ENCODE measurements at regions not wholly inside any gene's neighbourhood (a gene's known extent, or its start where the extent isn't known, plus 50 kb on each side); places are given as distances from the start of the nearest gene placed in this dataset.

DNA sequence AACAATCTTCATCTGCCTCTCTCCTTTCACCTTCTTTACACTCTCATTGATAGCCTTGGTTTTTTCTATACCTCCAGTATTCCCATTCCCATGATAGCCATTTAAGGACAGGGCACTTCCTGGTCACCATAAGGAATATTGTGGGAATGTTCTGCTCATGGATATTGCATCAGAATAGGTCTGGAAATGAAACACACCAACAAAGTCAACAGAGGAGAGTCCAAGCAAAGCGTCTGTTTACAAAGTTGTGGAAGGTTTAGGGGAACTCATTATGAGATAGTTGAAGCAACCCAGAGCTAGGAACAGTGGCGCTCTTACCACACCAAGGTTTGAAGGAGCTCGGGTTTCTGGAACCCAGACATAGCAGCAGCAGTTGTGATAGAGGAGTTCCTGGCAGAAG is 150.3 kb upstream of the TNP1 start:
- CTCF ChIA-PET: interaction anchor here (0.5 kb wide), 1 partner anchor 331 kb away, joined by 3 read pairs; no protein-coding TSS in a partner anchor
- DNase-seq (ENCODE audit: extremely low spot score): no peak
- POLR2A ChIA-PET: no interaction called here
- TF ChIP-seq NFRKB (IDR thresholded peaks at IDR 0.05): no peak
- TF ChIP-seq FOXA1 (IDR thresholded peaks at IDR 0.05): no peak
- TF ChIP-seq ARNT (IDR thresholded peaks at IDR 0.05): no peak
- no peak for TF ChIP-seq FOXK2 (IDR thresholded peaks at IDR 0.05)

- ChIA-PET POLR2A (no interaction called here), CTCF (no interaction called here)
- no peak for DNase-seq (ENCODE audit: extremely low spot score)
- TF ChIP-seq TARDBP (IDR thresholded peaks at IDR 0.05) (no peak), PKNOX1 (IDR thresholded peaks at IDR 0.05) (no peak), ZNF384 (IDR thresholded peaks at IDR 0.05) (no peak), SP1 (IDR thresholded peaks at IDR 0.05) (no peak)
These were observed 148.9 kb upstream of the TNP1 start for GRCh38 chr2:217008794-217009193.

DNA sequence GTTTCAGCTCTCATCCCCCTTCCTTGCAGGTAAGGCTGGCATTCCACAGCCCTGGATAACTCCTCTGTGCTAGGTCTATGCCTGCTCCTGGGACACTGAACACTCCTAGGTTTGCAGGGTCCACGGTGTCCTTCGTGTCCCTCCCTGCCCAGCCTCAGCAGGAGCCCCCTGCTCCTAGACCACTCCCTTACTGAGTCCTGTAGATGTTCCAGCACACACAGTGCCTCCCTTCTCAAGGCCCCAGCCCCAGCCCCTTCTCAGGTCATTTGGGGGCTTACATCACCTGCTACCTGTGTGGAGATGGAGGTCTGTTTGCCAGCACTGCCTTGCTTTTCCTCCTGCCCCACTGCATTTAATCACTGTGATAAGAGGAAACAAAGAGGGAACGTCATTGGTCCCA is 146.4 kb upstream of the TNP1 start:
- TF ChIP-seq PKNOX1 (IDR thresholded peaks at IDR 0.05) (no peak), CTBP1 (IDR thresholded peaks at IDR 0.05; ENCODE audit: borderline replicate concordance) (no peak), NFRKB (IDR thresholded peaks at IDR 0.05) (no peak), BHLHE40 (IDR thresholded peaks at IDR 0.05; ENCODE audit: borderline replicate concordance) (no peak), HDGF (IDR thresholded peaks at IDR 0.05; ENCODE audit: borderline replicate concordance) (no peak), ELF4 (IDR thresholded peaks at IDR 0.05) (no peak), TARDBP (IDR thresholded peaks at IDR 0.05) (no peak), FOXK2 (IDR thresholded peaks at IDR 0.05) (no peak), LEF1 (IDR thresholded peaks at IDR 0.05; ENCODE audit: borderline replicate concordance) (no peak), FOXA1 (IDR thresholded peaks at IDR 0.05) (no peak), SP1 (IDR thresholded peaks at IDR 0.05) (no peak), ZNF384 (IDR thresholded peaks at IDR 0.05) (no peak), FOXM1 (IDR thresholded peaks at IDR 0.05; ENCODE audit: borderline replicate concordance) (no peak), ARNT (IDR thresholded peaks at IDR 0.05) (no peak), L3MBTL2 (conservative IDR thresholded peaks at IDR 0.05) (no peak), SUZ12 (IDR thresholded peaks at IDR 0.05) (no peak)
- POLR2A ChIA-PET: no interaction called here
- no peak for DNase-seq (ENCODE audit: extremely low spot score)
- CTCF ChIA-PET: no interaction called here

DNA sequence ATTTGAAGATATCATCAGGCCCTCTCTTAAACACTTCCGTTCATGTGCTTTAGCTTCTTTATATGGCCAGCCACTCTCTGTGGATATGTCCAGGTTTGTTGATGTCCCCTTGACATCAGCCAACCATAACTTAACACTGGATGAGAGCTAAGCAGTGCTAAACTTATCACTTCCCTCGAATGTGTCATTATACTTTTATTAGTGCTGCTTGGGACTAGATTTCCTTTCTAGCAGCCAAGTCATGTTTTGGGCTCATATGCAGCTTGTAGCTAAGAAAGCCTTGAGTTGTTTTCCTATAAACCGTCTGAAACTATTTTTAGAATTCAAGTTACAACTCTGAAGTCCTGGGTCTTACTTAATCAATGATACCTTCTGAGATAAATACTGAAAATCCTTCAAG is 144.8 kb upstream of the TNP1 start:
- CTCF ChIA-PET: no interaction called here
- no peak for DNase-seq (ENCODE audit: extremely low spot score)
- POLR2A ChIA-PET: no interaction called here
- TF ChIP-seq NFRKB (IDR thresholded peaks at IDR 0.05) (no peak), SP1 (IDR thresholded peaks at IDR 0.05) (no peak), CTBP1 (IDR thresholded peaks at IDR 0.05; ENCODE audit: borderline replicate concordance) (no peak)

DNA sequence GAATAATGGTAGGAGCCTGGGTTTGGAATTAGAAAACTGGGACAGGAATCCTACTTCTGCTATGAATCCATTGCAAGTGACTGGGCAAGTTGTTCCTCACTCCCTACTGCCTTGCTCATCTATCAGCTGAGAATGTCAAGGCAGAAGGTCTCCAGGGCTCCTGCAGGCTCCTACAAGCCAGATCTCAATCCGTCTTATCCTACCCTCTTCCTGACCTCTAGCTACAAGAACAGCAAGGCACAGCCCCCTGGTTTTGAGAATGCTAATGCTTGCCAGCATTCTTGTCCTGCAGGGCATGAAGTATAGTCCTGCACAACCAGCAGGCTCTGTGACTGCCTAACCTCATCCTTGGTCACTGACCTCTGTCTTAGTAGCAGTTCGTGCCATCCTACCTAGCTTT is 141.9 kb upstream of the TNP1 start:
- DNase-seq (ENCODE audit: extremely low spot score): no peak
- POLR2A ChIA-PET: no interaction called here
- TF ChIP-seq ARNT (IDR thresholded peaks at IDR 0.05) (no peak), ZNF384 (IDR thresholded peaks at IDR 0.05) (no peak), L3MBTL2 (conservative IDR thresholded peaks at IDR 0.05) (no peak), HDGF (IDR thresholded peaks at IDR 0.05; ENCODE audit: borderline replicate concordance) (no peak), PKNOX1 (IDR thresholded peaks at IDR 0.05) (no peak), LEF1 (IDR thresholded peaks at IDR 0.05; ENCODE audit: borderline replicate concordance) (no peak), TARDBP (IDR thresholded peaks at IDR 0.05) (no peak), SP1 (IDR thresholded peaks at IDR 0.05) (no peak), SUZ12 (IDR thresholded peaks at IDR 0.05) (no peak), FOXK2 (IDR thresholded peaks at IDR 0.05) (no peak)
- CTCF ChIA-PET: no interaction called here

DNA sequence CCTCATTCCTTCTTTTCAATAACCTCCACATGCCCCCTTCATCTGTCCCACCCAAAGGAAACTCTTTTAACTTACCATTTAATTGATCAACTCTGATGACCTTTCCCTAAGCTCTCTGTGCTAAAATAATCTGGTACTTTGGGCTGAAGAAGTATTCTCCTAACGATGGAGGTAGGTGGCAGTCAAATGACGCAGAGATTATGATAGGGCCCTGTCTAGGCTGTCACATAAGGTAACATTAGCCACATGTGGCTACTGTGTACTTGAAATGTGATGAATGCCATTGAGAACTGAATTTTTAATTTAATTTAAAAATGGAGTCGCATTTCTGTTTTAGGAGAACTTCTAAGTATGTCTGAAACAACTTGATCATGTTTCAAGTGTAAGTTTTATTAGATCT is 140.5 kb upstream of the TNP1 start:
- TF ChIP-seq ARNT (IDR thresholded peaks at IDR 0.05) (no peak), BHLHE40 (IDR thresholded peaks at IDR 0.05; ENCODE audit: borderline replicate concordance) (no peak), NFRKB (IDR thresholded peaks at IDR 0.05) (no peak), SUZ12 (IDR thresholded peaks at IDR 0.05) (no peak), FOXK2 (IDR thresholded peaks at IDR 0.05) (no peak)
- CTCF ChIA-PET: interaction anchor here (0.7 kb wide), 1 partner anchor 49 kb away, joined by 3 read pairs; no protein-coding TSS in a partner anchor
- POLR2A ChIA-PET: no interaction called here
- no peak for DNase-seq (ENCODE audit: extremely low spot score)

DNA sequence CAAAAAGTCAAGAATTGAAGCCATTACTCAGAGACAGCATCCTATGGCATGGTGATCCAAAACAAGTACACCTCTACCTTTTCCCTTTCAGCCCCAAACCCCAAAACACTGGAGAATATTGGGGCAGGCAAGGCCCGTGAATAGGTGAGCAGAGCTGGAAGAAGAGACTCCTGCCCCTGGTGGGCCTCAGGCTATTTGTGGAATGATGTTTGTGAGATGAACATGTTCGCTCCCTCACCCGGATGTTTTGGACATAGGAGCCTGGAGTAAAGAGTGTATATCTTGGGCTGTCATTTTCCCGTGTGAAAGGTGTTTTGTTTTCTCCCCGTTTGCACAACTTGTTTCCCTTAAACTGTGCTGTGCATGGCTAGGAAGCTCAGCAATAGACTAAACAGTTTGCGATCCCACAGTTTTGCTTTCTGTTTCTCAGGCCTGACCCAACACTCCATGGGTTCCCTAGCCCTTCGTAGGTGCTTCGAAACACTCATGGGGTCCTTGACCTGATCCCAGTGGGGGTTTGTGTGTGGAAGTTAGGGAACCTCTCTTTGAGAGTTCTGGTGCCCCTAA is 136.5 kb upstream of the TNP1 start:
- DNase-seq (ENCODE audit: extremely low spot score): no peak
- no peak for TF ChIP-seq HDGF (IDR thresholded peaks at IDR 0.05; ENCODE audit: borderline replicate concordance)
- TF ChIP-seq CTBP1 (IDR thresholded peaks at IDR 0.05; ENCODE audit: borderline replicate concordance): no peak
- TF ChIP-seq FOXK2 (IDR thresholded peaks at IDR 0.05): no peak
- no peak for TF ChIP-seq ELF4 (IDR thresholded peaks at IDR 0.05)
- TF ChIP-seq NFRKB (IDR thresholded peaks at IDR 0.05): no peak
- no peak for TF ChIP-seq FOXM1 (IDR thresholded peaks at IDR 0.05; ENCODE audit: borderline replicate concordance)
- TF ChIP-seq PKNOX1 (IDR thresholded peaks at IDR 0.05): no peak
- no peak for TF ChIP-seq ZNF384 (IDR thresholded peaks at IDR 0.05)
- TF ChIP-seq TARDBP (IDR thresholded peaks at IDR 0.05): no peak
- TF ChIP-seq BHLHE40 (IDR thresholded peaks at IDR 0.05; ENCODE audit: borderline replicate concordance): no peak
- no peak for TF ChIP-seq FOXA1 (IDR thresholded peaks at IDR 0.05)
- TF ChIP-seq L3MBTL2 (conservative IDR thresholded peaks at IDR 0.05): no peak
- no peak for TF ChIP-seq SP1 (IDR thresholded peaks at IDR 0.05)
- TF ChIP-seq SUZ12 (IDR thresholded peaks at IDR 0.05): no peak
- ChIA-PET CTCF (no interaction called here), POLR2A (no interaction called here)

All from HEK293T (cell line).